ENCODE measurements at regions not wholly inside any gene's neighbourhood (a gene's known extent, or its start where the extent isn't known, plus 50 kb on each side); places are given as distances from the start of the nearest gene placed in this dataset.

DNA sequence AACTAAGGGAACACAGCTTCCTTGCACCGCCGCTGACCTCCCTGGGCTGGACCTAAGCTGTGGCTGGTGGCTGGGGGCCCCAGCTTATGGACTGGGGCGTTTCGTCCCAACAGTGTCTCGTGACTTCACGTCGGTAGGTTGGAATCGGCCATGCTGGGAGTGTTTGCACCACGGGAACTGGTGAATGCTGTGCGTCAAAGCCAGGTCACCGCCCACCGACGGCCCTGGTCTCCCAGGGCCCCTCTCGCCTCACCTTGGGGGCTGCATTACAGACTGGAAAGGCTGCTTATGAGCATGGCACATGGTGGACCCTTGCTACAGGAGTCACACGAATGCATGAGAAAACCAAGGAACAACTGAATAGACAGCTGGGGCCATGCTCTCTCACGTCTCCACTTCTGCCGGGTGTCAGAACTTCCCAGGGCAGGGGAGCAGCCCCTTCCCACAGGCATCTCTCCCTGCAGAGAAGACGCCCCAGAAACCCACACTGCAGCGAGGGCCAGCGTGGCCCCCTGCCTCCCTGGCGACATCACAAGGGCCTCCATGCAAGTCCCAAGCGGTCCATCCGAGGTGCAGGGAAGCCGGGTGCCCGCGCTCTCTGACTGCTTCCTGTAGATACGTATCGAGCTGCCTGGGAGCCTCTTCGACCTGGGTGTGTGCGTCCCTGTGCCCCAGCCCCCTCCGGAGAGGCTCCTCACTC lies 81.7 kb downstream of the SIK1 start:
- TF ChIP-seq, protein P1, sequence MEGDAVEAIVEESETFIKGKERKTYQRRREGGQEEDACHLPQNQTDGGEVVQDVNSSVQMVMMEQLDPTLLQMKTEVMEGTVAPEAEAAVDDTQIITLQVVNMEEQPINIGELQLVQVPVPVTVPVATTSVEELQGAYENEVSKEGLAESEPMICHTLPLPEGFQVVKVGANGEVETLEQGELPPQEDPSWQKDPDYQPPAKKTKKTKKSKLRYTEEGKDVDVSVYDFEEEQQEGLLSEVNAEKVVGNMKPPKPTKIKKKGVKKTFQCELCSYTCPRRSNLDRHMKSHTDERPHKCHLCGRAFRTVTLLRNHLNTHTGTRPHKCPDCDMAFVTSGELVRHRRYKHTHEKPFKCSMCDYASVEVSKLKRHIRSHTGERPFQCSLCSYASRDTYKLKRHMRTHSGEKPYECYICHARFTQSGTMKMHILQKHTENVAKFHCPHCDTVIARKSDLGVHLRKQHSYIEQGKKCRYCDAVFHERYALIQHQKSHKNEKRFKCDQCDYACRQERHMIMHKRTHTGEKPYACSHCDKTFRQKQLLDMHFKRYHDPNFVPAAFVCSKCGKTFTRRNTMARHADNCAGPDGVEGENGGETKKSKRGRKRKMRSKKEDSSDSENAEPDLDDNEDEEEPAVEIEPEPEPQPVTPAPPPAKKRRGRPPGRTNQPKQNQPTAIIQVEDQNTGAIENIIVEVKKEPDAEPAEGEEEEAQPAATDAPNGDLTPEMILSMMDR (IDR thresholded peaks at IDR 0.05; ENCODE audit: insufficient read depth, low read length, missing control alignments) = no peak
- no peak overlapping the region for H3K4me3 ChIP-seq (ENCODE audit: low read depth, low read length)
- POLR2A ChIA-PET = no interaction called here
- no peak for DNase-seq (ENCODE audit: low read depth, low spot score)
- CTCF ChIA-PET = no interaction called here

DNA sequence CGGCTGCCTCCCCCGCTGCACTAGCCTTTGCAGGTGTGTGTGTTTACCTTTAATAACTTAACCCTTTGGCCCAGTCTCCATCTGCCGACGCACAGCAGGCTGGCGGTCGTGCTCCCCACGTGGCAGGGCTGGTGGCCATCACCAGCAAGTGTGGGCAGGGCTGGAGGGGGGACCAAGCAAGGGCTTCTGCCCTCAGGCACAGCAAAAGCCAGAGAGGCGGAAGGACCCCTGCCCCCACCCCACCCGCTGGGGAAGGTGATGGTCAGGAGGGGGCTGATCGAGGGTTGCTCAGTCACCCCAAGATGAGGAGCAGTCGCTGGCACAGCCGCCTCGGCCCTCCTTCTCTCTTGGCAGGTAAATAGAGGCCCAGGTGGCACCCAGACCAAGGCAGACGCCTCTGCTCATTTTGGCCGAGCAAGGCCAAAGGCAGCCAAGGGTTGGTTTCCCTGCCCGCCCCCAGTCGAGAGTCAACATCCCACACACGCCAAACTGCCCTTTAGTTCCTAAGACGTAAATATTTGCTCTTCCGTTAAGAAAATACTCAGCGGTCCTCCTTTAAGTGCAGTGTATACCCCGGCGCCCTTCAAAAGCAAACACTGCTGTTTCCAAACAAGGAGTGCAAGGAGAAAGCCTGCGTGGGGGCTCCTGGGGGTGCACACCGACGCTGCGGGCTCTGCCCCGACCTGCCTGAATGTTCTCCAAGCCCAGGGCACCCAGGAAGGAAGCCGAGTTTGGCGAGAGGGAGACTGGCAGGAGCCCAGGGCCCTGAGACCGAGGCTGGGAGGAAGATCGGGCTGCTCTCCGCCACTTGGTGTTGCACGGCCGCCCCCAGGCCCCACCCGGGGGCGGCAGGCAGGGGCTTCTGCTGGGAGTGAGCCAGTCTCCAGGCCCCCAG lies 82.7 kb downstream of the SIK1 start:
- TF ChIP-seq, protein P1 (IDR thresholded peaks at IDR 0.05; ENCODE audit: insufficient read depth, low read length, missing control alignments) = no peak
- no peak overlapping the region for H3K4me3 ChIP-seq (ENCODE audit: low read depth, low read length)
- POLR2A ChIA-PET = no interaction called here
- CTCF ChIA-PET = no interaction called here
- DNase-seq (ENCODE audit: low read depth, low spot score) = no peak

DNA sequence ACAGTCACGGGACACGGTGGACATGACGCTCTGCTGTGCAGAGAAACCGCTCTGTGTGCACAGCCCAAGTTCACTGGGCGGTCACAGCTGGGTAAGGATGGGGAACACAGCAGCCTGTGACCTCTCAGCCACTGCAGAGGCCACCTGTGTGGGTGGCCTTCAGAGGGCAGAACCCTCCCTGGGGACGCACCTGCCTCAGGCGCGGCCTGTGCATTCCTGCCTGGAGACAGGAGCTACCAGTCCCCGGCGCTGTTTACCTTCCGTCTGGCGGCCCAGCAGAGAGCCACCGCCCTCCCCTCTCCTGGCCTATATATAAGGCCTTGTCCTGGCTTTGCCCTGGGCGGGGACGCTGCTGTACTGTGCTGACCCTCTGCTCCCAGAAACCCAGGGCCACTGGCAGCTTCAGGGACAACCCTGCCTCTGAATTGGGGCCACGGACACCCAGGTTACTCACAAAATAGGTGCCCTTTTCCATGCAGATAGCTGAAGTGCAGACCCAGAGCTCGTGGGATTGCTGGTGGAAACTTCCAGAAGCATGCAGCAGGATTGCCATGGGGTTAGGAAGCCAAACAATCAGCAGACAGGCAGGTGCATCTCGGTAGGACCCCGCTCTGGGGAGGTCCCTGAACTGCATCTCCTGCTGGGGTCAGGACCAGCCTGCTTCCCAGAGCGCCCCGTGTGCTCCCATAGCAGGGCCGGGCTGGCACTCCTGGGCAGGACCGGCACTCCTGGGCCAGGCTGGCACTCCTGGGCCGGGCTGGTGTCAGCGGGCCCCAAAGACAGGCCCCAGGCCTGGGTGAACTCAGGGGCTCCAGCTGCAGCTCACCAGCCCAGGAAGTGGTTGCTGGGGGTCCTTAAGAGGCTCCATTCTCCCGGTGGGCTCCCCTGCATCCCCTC lies 83.6 kb downstream of the SIK1 start:
- DNase-seq (ENCODE audit: low read depth, low spot score) = no peak
- CTCF ChIA-PET = no interaction called here

DNA sequence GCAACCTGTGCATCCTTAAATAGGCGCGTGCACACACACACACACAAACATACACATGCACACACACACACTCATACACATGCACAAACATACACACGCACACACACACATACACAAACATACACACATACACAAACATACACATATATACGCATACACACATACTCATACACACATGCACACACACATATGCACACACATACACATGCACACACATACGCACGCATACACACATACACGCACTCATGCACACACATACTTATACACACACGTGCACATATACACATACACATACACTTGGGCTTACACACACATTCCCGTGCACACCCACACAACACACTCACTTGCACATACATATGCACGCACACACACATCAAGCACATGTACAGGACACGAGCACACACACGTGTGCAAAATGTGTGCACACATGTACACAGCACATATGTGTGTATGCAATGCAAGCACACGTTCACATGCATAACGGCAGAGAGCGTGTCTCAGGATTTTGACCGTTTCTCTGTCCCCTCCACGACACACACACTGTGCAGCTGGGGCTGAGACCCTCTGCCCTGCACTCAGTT lies 84.5 kb downstream of the SIK1 start:
- H3K4me3 ChIP-seq (ENCODE audit: low read depth, low read length) = no peak overlapping the region
- ChIA-PET CTCF (interaction anchor here (0.9 to 1.5 kb wide), 2 partner anchors 16 to 303 kb away, joined by 3 to 5 read pairs; no protein-coding TSS in a partner anchor), POLR2A (no interaction called here)
- TF ChIP-seq, protein P1 (IDR thresholded peaks at IDR 0.05; ENCODE audit: insufficient read depth, low read length, missing control alignments) = no peak
- no peak for DNase-seq (ENCODE audit: low read depth, low spot score)

More for the DNA sequence above, 83.6 kb downstream of the SIK1 start:
- no peak overlapping the region for H3K4me3 ChIP-seq (ENCODE audit: low read depth, low read length)
- TF ChIP-seq, protein P1 (IDR thresholded peaks at IDR 0.05; ENCODE audit: insufficient read depth, low read length, missing control alignments) = no peak
- POLR2A ChIA-PET = no interaction called here

DNA sequence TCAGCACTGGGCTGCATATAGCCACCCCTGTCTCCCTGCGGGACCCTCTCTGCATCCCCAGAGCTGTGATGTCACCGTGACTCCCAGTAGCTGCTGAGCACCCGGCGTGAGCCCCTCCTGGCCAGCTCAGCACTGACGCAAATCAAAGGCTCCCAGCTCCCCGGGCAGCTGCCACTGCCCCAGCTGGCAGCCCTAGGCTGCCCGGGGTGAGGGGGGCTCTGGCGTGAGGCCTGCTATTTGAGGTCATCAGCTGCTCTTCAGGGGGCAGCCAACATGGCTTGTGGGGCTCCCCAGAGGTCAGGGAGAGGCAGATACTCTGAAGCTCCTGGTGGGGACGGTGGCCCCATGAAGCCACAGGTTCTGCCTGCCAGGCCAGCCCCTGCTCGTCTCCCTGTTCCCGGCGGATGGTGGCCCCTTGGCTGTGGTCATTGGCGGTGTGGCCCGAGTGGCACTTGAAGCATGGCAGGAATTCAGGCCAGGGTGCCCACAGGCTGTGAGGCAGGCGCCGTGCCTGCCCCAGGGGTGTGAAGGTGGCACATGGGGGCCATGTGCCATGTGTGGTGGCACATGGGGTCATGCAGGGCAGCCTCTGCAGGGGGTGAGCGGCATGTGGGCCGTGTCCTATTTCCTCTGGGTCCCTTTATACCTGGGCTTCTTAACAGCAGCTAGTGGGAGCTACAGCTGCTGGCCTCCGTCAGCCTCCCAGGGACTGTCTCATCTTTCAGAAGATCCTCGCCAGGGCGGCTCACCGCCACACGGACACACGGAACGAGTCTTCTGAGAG lies 85.4 kb downstream of the SIK1 start:
- POLR2A ChIA-PET = no interaction called here
- CTCF ChIA-PET = interaction anchor here (0.6 to 1.5 kb wide), 5 partner anchors 13 to 311 kb away, joined by 3 to 5 read pairs (median 3); no protein-coding TSS in a partner anchor
- no peak for DNase-seq (ENCODE audit: low read depth, low spot score)
- H3K4me3 ChIP-seq (ENCODE audit: low read depth, low read length) = no peak overlapping the region
- TF ChIP-seq, protein P1 (IDR thresholded peaks at IDR 0.05; ENCODE audit: insufficient read depth, low read length, missing control alignments) = no peak
